ENCODE measurements at regions not wholly inside any gene's neighbourhood (a gene's known extent, or its start where the extent isn't known, plus 50 kb on each side); places are given as distances from the start of the nearest gene placed in this dataset.
"Not testable (repeated sequence)": the region's sequence is repeated elsewhere in the genome, so short reads cannot be mapped to it uniquely, and the experiment has no call there.

- no peak for DNase-seq
Measured at GRCh38 chrX:465418-466215, 78.9 kb upstream of the PPP2R3B start.

- DNase-seq = not testable (repeated sequence)
Measured at GRCh38 chrX:466836-467235, 80.1 kb upstream of the PPP2R3B start.

DNA sequence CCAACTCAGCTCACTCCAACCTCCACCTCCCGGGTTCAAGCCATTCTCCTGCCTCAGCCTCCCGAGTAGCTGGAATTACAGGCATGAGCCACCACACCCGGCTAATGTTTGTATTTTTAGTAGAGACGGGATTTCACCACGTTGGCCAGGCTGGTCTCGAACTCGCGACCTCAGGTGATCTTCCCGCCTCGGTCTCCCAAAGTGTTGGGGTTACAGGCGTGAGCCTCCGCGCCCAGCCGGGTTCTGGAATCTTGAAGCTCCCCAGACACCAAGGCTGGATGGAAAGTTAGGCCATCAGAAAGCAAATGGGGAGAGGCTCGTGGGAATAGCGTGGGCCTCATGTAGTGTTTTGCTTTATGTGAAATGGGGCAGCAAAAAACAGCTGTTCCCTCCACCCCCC lies 81.0 kb upstream of the PPP2R3B start:
- DNase-seq = not testable (repeated sequence)

GRCh38 chrX:468979-469378 lies 82.3 kb upstream of the PPP2R3B start:
- DNase-seq = no peak

DNA sequence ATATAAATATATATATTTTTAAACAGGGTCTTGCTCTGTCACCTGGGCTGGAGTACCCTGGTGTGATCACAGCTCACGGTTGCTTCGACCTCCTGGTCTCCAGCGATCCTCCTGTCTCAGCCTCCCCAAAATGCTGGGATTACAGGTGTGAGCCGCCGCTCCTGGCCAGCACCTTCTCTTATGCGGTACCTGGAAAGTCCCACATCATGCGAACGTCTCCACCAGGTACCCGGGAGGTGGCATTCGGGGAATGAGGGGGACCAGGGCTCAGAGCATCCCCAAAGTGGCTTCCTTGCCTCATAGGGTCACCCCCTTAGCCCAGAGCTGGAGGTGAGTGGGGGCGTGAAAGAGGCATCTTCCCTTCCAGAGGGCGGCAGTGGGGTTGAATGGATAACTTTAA lies 84.0 kb upstream of the PPP2R3B start:
- DNase-seq = no peak

DNA sequence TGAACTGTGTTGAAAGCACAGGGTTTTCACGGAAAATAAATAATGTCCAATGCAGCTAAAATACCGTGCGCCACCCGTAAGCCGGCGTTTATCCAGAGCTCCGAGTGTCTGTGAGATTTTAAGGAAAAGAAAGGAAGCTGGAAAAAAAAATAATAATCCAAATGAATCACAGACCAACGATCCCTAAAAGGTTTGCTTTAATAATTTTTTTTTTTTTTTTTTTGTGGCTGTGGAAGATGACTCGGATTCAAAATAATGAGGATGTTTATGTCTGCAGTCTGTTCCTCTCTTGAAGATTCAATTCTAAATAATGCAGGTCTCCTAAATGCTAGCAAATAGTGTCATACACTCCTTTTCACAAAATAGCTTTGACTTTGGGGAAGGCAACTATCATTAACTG lies 84.6 kb upstream of the PPP2R3B start:
- no peak for DNase-seq

DNA sequence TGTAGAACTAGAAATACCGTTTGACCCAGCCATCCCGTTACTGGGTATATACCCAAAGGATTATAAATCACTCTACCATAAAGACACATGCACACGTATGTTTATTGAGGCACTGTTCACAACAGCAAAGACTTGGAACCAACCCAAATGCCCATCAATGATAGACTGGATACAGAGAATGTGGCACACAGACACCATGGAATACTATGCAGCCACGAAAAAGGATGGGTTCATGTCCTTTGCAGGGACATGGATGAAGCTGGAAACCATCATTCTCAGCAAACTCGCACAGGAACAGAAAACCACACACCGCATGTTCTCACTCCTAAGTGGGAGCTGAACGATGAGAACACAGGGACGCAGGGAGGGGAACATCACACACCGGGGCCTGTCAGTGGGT lies 85.6 kb upstream of the PPP2R3B start:
- DNase-seq = not testable (repeated sequence)

DNA sequence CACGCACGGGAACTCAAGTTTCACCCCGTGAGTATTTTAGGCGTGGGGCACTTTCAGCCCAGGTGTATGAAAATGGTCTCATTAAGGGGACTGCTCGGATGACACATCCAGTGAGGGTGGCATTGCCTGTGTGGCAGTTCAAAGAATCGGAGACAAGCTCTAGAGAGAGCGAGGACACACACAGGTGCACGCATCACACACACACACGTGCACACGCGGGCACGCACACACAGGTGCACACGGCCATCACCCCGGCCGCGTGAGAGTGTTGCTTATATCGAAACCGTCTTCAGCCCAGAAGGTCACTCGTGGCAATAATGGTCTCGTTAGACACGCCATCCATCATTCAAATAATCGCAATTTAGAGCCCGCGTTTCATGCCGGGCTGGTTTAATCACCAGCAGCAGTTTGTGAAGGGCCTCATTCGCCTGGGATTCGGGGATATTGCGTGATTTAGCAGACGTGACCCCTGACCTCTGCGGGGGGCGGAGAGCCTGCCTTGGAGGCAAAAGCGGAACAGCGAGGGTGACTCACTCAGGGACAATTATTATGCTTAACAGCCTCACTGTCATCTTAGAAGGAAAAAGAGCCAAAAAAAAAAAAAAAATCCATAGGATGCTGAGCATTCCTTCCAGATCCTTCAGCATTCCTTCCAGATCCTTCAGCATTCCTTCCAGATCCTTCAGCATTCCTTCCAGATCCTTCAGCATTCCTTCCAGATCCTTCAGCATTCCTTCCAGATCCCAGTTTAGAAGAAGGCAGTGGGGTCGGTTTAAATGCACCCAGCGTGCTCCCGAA lies 89.4 kb upstream of the PPP2R3B start:
- no peak for DNase-seq

DNA sequence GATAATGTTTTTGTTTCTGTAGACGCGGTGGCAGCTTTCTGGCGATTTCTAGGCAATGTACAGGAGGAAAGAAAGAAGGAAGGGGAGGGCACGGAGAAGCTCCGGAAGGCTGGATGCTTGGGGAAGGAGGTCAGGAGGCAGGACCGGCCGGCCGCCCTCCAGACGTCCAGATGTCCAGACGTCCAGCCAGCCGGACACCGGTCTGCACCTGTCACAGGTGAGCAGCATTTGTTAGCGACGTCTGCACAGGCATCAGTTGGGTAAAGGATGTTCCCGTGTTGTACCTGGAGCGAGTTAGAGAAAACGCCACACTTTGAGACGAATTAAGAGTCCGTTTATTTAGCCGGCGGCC lies 90.0 kb upstream of the PPP2R3B start:
- DNase-seq = no peak

DNA sequence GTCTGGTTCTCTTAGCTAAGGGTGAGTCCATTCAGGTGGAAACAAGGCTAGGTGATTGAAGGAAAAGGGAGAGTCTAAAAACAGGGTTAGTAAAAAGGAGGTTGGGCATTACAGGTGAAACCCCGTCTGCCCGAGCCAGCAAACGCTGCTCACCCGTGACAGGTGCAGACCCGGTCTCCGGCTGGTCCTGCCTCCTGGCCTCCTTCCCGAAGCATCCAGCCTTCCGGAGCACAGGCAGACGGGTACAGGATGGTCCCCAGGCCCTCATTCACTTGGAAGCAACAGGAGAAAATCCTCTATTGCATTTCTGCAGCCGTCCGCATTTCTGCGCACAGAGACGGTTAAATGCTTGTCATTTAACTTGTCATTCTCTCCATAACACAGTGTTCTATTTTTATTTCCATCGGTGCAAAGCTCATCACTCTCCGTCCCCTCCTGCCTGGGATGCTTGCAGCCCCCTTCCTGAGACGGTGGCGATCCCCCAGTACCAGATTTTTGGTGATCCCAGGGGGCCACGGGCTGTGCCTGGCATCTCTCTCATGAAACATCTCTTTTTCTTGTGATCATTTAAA lies 90.8 kb upstream of the PPP2R3B start:
- DNase-seq = no peak

GRCh38 chrX:479273-479981 lies 92.7 kb upstream of the PPP2R3B start:
- DNase-seq = no peak

DNA sequence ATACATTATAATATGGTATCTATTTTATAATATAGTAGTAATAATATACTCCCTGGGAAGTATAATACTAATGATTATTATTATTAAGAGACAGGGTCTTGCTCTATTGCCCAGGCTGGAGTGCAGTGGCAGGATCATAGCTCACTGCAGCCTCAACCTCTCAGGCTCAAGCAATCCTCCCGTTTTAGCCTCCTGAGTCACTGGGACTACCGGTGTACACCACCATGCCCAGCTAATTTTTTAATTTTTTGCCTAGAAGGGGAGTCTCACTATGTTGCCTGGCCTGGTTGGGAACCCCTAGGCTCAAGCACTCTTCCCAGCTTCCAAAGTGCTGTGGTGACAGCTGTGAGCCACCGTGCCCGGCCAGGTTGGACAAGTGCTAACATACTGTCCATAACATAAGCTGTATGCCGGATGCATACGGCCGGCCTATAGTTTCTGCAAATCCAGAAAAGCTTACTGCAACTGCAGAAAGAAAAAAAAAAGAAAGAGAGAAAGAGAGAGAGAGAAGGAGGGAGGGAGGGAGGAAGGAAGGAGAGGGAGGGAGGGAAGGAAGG lies 94.2 kb upstream of the PPP2R3B start:
- DNase-seq = no peak

DNA sequence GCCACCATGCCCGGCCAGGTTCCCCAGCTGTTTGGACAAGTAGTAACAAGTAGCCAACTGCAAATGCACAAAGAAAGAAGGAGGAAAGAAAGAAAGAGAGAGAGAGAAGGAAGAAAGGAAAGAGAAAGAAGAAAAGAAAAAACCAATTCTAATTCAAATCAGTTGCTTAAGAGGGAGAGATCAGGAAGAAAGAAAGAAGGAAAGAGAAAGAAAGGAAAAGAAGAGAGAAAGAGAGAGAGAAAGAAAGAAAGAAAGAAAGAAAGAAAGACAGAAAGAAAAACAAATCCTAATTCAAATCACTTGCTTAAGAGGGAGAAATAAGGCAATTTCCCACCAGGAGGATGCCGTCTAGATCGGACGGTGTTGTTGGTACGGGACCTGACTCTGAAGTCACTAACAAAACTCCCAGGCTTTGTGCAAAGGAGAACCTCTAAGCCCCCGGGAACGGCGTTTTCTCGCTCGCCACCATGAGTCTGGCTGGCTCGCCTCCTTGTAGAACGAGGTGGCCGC lies 95.5 kb upstream of the PPP2R3B start:
- DNase-seq = no peak

GRCh38 chrX:482702-483203 lies 96.0 kb upstream of the PPP2R3B start:
- no peak for DNase-seq

- no peak for DNase-seq
Measured at GRCh38 chrX:485368-485767, 98.7 kb upstream of the PPP2R3B start.

GRCh38 chrX:486325-486724 lies 99.6 kb upstream of the PPP2R3B start:
- DNase-seq = no peak

GRCh38 chrX:487836-488235 lies 101.1 kb upstream of the PPP2R3B start:
- DNase-seq = no peak

DNA sequence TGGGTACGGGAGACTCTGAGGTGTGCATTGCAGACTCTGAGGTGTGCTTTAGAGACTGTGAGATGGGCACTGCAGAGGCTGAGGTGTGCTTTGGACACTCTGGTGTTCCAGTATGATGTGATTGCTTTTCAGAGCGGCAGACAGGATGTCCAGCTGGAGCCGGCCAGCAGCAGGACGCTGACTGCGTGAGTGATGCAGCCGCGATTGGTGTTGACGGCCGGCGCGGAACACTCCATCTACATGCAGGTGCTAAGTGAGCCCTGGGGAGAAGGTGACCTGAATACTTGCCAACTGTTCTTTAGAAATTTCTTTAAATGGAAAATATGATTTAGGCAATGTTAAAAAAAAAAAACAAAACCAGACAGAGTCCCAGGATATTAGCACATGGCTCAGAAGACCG lies 103.1 kb upstream of the PPP2R3B start:
- DNase-seq = no peak

DNA sequence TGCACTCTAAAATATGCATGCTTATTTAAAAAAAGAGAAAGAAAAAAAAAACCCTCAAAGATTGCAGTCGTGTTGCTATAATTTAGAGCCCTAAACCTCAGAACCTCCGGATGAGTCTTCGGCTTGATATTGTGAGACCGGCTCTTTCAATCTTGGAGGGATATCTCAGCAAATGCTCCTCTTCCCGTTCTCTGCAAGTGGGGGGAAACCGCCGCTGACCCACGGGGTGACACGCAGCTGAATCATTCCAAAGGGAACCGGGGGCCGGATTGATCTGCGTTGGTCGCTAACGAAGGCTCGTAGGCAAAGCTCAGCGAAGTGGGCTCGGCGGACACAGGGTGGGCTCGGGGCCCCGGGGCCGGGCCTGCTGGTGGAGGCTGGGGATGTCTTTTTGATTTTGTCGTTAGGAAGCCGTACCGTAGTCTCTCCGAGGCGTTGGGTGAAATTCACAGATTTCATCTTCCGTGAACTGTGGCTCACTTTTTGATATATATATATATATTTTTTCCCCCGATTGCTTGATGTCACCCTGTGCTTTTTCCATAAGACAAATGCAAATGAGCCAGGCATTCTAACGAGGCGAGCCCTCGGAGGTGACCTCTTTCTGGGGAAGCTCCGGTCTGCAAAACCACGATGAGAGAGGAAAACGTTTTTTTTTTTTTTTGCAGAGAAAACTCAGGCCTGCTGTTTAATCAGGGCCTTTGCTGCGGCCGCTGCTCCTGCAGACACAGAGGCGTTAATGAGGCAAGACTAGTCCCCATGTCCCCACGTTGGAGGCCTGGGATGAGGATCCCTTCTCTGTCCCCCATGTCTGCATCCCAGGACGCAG lies 110.7 kb upstream of the PPP2R3B start:
- DNase-seq = no peak

GRCh38 chrX:498901-499300 lies 112.2 kb upstream of the PPP2R3B start:
- not testable (repeated sequence) for DNase-seq
